Glomerular visceral epithelial cell (primary cell): ENCODE measurements at regions not wholly inside any gene's neighbourhood (a gene's known extent, or its start where the extent isn't known, plus 50 kb on each side); places are given as distances from the start of the nearest gene placed in this dataset.
"Not testable (repeated sequence)": the region's sequence is repeated elsewhere in the genome, so short reads cannot be mapped to it uniquely, and the experiment has no call there.

Experiments
- DNase-seq: peaks from one replicate; pipeline ENCODE4 v3.0.0-alpha.2; 2016; ENCODE audit errors: extremely low spot score

GRCh38 chr6:118367314-118367713 is 180.8 kb upstream of the PLN start:
- DNase-seq, result no peak

GRCh38 chr6:118370722-118371121 is 177.4 kb upstream of the PLN start:
- DNase-seq, result no peak

- no peak for DNase-seq
Measured at GRCh38 chr6:118371955-118372354, 176.1 kb upstream of the PLN start.

- peak; percentile 20 for DNase-seq
Measured at GRCh38 chr6:118372413-118372812, 175.7 kb upstream of the PLN start.

- DNase-seq, result no peak
Measured at GRCh38 chr6:118377711-118378414, 170.2 kb upstream of the PLN start.

- not testable (repeated sequence) for DNase-seq
Measured at GRCh38 chr6:118380620-118381019, 167.5 kb upstream of the PLN start.

GRCh38 chr6:118382126-118382525 is 166.0 kb upstream of the PLN start:
- DNase-seq, result no peak

GRCh38 chr6:118383924-118384323 is 164.2 kb upstream of the PLN start:
- DNase-seq, result no peak

- DNase-seq, result no peak
Measured at GRCh38 chr6:118386975-118387374, 161.1 kb upstream of the PLN start.

- DNase-seq, result peak; percentile 90
Measured at GRCh38 chr6:118387921-118388701, 160.0 kb upstream of the PLN start.

GRCh38 chr6:118391086-118391485 is 157.0 kb upstream of the PLN start:
- no peak for DNase-seq

GRCh38 chr6:118394106-118394505 is 154.0 kb upstream of the PLN start:
- DNase-seq, result no peak

- DNase-seq, result no peak
Measured at GRCh38 chr6:118396969-118397368, 151.1 kb upstream of the PLN start.

GRCh38 chr6:118397671-118398465 is 150.2 kb upstream of the PLN start:
- no peak for DNase-seq

- no peak for DNase-seq
Measured at GRCh38 chr6:118400098-118400497, 148.0 kb upstream of the PLN start.

GRCh38 chr6:118400582-118400981 is 147.5 kb upstream of the PLN start:
- no peak for DNase-seq

- DNase-seq, result no peak
Measured at GRCh38 chr6:118401325-118401975, 146.6 kb upstream of the PLN start.

GRCh38 chr6:118403036-118403435 is 145.1 kb upstream of the PLN start:
- peak; percentile 7 for DNase-seq

- no peak for DNase-seq
Measured at GRCh38 chr6:118408863-118409262, 139.2 kb upstream of the PLN start.

- no peak for DNase-seq
Measured at GRCh38 chr6:118410001-118410400, 138.1 kb upstream of the PLN start.
